SK-N-MC (cell line): ENCODE measurements at regions not wholly inside any gene's neighbourhood (a gene's known extent, or its start where the extent isn't known, plus 50 kb on each side); places are given as distances from the start of the nearest gene placed in this dataset.

Source experiments
- EZH2 ChIP-seq: fragments of 200-600 bp; sonication (generic); IDR thresholded peaks from one replicate; pipeline ENCODE4 v1.6.1; 2017; ENCODE audit warnings: antibody characterized with exemption
- POLR2AphosphoS5 ChIP-seq: IDR thresholded peaks from 2 replicates; pipeline ENCODE4 v1.6.1; 2012; ENCODE audit warnings: mild to moderate bottlenecking, low read depth, low read length, borderline replicate concordance

DNA sequence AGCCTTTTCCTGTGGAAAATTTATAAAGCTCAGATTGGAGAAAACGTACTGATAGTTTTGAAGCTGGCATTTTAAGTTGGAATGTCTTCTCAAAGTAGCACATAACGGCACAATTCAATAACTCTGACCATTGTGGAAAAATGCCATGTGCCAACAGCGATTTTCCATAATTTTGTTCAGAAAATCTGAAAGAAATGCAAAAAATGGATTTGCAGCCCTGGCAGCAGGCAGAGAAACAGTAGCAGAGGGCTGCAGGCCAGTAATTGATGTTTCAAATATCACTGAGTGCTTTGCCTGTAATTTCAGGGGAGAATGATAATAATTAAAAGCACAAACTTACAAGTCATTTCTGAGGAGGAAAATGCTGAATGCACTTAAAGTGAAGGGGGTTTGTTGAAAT, 507.4 kb downstream of the MAFB start:
- no peak for TF ChIP-seq EZH2
- no peak for TF ChIP-seq POLR2AphosphoS5
